MM.1S (cell line): ENCODE measurements at regions not wholly inside any gene's neighbourhood (a gene's known extent, or its start where the extent isn't known, plus 50 kb on each side); places are given as distances from the start of the nearest gene placed in this dataset.

Experiments
- DNase-seq: peaks from one replicate; pipeline ENCODE4 v3.0.0-alpha.2; 2015
- H2AFZ ChIP-seq: fragments of 300-600 bp; sonication (generic); 2 replicates; pipeline ENCODE4 v1.6.0; 2016; ENCODE audit warnings: antibody characterized with exemption, low read length
- H3F3A ChIP-seq: fragments of 300-600 bp; sonication (generic); 2 replicates; pipeline ENCODE4 v1.6.1; 2016; ENCODE audit warnings: mild to moderate bottlenecking, antibody characterized with exemption, low read length, moderate library complexity, mixed read lengths; ENCODE audit not compliant: insufficient read depth
- H3K27ac ChIP-seq: fragments of 300-600 bp; sonication (generic); 2 replicates; pipeline ENCODE4 v1.5.1; 2016; ENCODE audit warnings: mild to moderate bottlenecking, low read length
- H3K27me3 ChIP-seq: fragments of 300-600 bp; sonication (generic); replicated peaks from 2 replicates; pipeline ENCODE4 v1.6.0; 2016; ENCODE audit warnings: low read length; ENCODE audit not compliant: insufficient read depth
- H3K36me3 ChIP-seq: fragments of 300-600 bp; sonication (generic); replicated peaks from 2 replicates; pipeline ENCODE4 v1.6.1; 2016; ENCODE audit warnings: mild to moderate bottlenecking, low read length, mixed read lengths; ENCODE audit not compliant: insufficient read depth
- H3K4me1 ChIP-seq: fragments of 300-600 bp; sonication (generic); 2 replicates; pipeline ENCODE4 v1.6.1; 2016; ENCODE audit warnings: low read length, mixed read lengths
- H3K4me2 ChIP-seq: fragments of 300-600 bp; sonication (generic); 2 replicates; pipeline ENCODE4 v1.6.0; 2016; ENCODE audit warnings: low read depth, low read length
- H3K4me3 ChIP-seq: fragments of 300-600 bp; sonication (generic); 2 replicates; pipeline ENCODE4 v1.5.1; 2016; ENCODE audit warnings: low read length, mixed read lengths
- H3K79me2 ChIP-seq: fragments of 300-600 bp; sonication (generic); 2 replicates; pipeline ENCODE4 v1.6.1; 2016; ENCODE audit warnings: mixed run types, low read length, mixed read lengths
- H3K9ac ChIP-seq: fragments of 300-600 bp; sonication (generic); 2 replicates; pipeline ENCODE4 v1.6.1; 2016; ENCODE audit warnings: low read length, mixed read lengths
- H3K9me2 ChIP-seq: fragments of 300-600 bp; sonication (generic); replicated peaks from 2 replicates; pipeline ENCODE4 v1.6.1; 2016; ENCODE audit warnings: mild to moderate bottlenecking, low read length, mixed read lengths; ENCODE audit not compliant: insufficient read depth
- H3K9me3 ChIP-seq: fragments of 300-600 bp; sonication (generic); replicated peaks from 2 replicates; pipeline ENCODE4 v1.6.1; 2016; ENCODE audit warnings: mild to moderate bottlenecking, low read length, mixed read lengths; ENCODE audit not compliant: insufficient read depth
- H4K20me1 ChIP-seq: fragments of 300-600 bp; sonication (generic); 2 replicates; pipeline ENCODE4 v1.6.1; 2016; ENCODE audit warnings: mild to moderate bottlenecking, low read length, moderate library complexity, mixed read lengths; ENCODE audit not compliant: insufficient read depth
- EZH2 ChIP-seq: fragments of 300-600 bp; sonication (generic); optimal IDR thresholded peaks from 2 replicates; pipeline ENCODE3; 2017; ENCODE audit warnings: low read depth, mild to moderate bottlenecking, antibody characterized with exemption, low read length, mixed read lengths
- EZH2phosphoT487 ChIP-seq: fragments of 300-600 bp; sonication (generic); IDR thresholded peaks from 2 replicates; pipeline ENCODE4 v1.6.1; 2018; ENCODE audit warnings: antibody characterized with exemption, low read length
- TF ChIP-seq, protein P1 (sequence below): fragments of 300-600 bp; sonication (generic); IDR thresholded peaks from 2 replicates; pipeline ENCODE4 v1.5.1; 2016; ENCODE audit warnings: antibody characterized with exemption, low read length, mixed read lengths

GRCh38 chr4:19684084-19684483 lies 567.6 kb upstream of the SLIT2 start:
- H3K36me3 ChIP-seq, result no peaks in the 10 kb centered on the region
- no peaks in the 10 kb centered on the region for H3K9me3 ChIP-seq
- H3K27ac ChIP-seq, result no peak overlapping the region
- H3K79me2 ChIP-seq, result no peaks in the 10 kb centered on the region
- no peaks in the 10 kb centered on the region for H3K27me3 ChIP-seq
- no peak overlapping the region for H3K4me3 ChIP-seq
- no peaks in the 10 kb centered on the region for H3K4me1 ChIP-seq
- H3K9ac ChIP-seq, result no peak overlapping the region
- H2AFZ ChIP-seq, result no peak overlapping the region
- no peaks in the 10 kb centered on the region for H4K20me1 ChIP-seq
- H3K9me2 ChIP-seq, result no peaks in the 10 kb centered on the region
- H3K4me2 ChIP-seq, result no peak overlapping the region
- H3F3A ChIP-seq, result no peaks in the 10 kb centered on the region
- TF ChIP-seq EZH2phosphoT487 (no peak), EZH2 (no peak)
- TF ChIP-seq, protein P1, sequence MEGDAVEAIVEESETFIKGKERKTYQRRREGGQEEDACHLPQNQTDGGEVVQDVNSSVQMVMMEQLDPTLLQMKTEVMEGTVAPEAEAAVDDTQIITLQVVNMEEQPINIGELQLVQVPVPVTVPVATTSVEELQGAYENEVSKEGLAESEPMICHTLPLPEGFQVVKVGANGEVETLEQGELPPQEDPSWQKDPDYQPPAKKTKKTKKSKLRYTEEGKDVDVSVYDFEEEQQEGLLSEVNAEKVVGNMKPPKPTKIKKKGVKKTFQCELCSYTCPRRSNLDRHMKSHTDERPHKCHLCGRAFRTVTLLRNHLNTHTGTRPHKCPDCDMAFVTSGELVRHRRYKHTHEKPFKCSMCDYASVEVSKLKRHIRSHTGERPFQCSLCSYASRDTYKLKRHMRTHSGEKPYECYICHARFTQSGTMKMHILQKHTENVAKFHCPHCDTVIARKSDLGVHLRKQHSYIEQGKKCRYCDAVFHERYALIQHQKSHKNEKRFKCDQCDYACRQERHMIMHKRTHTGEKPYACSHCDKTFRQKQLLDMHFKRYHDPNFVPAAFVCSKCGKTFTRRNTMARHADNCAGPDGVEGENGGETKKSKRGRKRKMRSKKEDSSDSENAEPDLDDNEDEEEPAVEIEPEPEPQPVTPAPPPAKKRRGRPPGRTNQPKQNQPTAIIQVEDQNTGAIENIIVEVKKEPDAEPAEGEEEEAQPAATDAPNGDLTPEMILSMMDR, result no peak
- DNase-seq, result no peak

DNA sequence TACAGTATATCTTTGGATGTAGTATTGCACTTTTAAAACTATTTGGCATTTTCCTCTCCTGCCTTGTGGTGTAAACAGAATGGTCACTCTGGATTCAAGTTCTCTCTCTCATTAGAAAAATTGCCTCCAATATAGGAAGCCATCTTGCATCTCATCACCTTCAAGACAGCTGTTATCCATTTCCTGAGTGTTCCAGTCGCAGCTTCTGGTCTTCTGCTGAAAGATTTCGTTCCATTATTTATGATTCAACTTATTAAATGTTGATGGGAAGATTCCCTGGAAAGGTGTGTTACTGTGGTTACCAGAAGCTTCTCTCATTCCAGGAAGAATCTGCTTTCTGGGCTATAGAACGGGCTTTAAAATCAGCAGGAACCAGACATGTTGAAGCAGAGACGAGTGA lies 568.3 kb upstream of the SLIT2 start:
- H3K9me3 ChIP-seq, result no peaks in the 10 kb centered on the region

GRCh38 chr4:19677211-19677610 lies 574.5 kb upstream of the SLIT2 start:
- Histone ChIP-seq H3K9me2 (no peaks in the 10 kb centered on the region), H3K36me3 (no peaks in the 10 kb centered on the region), H3K4me3 (no peak overlapping the region), H3K27me3 (no peaks in the 10 kb centered on the region), H3K9me3 (no peaks in the 10 kb centered on the region), H3F3A (no peaks in the 10 kb centered on the region), H3K27ac (no peak overlapping the region), H4K20me1 (no peaks in the 10 kb centered on the region), H3K4me1 (0 out of 2 replicates have a peak, but pooled peaks cover 4% of the 10 kb centered on the region), H3K79me2 (no peaks in the 10 kb centered on the region), H2AFZ (no peak overlapping the region), H3K9ac (no peak overlapping the region), H3K4me2 (no peak overlapping the region)
- TF ChIP-seq, protein P1, result no peak
- no peak for TF ChIP-seq EZH2phosphoT487
- no peak for TF ChIP-seq EZH2
- DNase-seq, result no peak

More for the DNA sequence above, 568.3 kb upstream of the SLIT2 start:
- Histone ChIP-seq H3K27ac (no peak overlapping the region), H3K79me2 (no peaks in the 10 kb centered on the region), H3K4me2 (no peak overlapping the region), H4K20me1 (no peaks in the 10 kb centered on the region), H3K4me3 (no peak overlapping the region), H3K9ac (no peak overlapping the region), H3K36me3 (no peaks in the 10 kb centered on the region), H3F3A (no peaks in the 10 kb centered on the region), H3K9me2 (no peaks in the 10 kb centered on the region), H2AFZ (no peak overlapping the region), H3K4me1 (no peaks in the 10 kb centered on the region), H3K27me3 (no peaks in the 10 kb centered on the region)
- TF ChIP-seq, protein P1, result no peak
- TF ChIP-seq EZH2phosphoT487, result no peak
- no peak for TF ChIP-seq EZH2
- no peak for DNase-seq
